H1 (cell line): ENCODE measurements at regions not wholly inside any gene's neighbourhood (a gene's known extent, or its start where the extent isn't known, plus 50 kb on each side); places are given as distances from the start of the nearest gene placed in this dataset.
A peak's percentile ranks its signal among the peaks of the same experiment; 100 is the strongest.

Experiments
- CTCF ChIA-PET: fragments of 300-600 bp; sonication (Branson Sonifier 250); formaldehyde crosslinking; loops from one replicate; lab custom pipeline; 2021; ENCODE audit not compliant: partially characterized antibody; lab: Charles Lee
- POLR2A ChIA-PET: fragments of 300-600 bp; sonication (Branson Sonifier 250); formaldehyde crosslinking; loops from one replicate; lab custom pipeline; 2021; ENCODE audit warnings: inconsistent platforms; ENCODE audit not compliant: partially characterized antibody; lab: Charles Lee
- DNase-seq, 2 experiments: peaks; one replicate each; pipeline versions ENCODE4 v3.0.0 to v3.0.0-alpha.2; 2010 to 2022; ENCODE audit warnings: low spot score in 2 of 2, low read depth in 1 of 2, mixed read lengths in 1 of 2
- FAIRE-seq: peaks from 2 replicates; lab custom pipeline; 2011; peaks lifted over from hg19 to GRCh38; lab: Jason Lieb, UNC
- H2AFZ ChIP-seq: 2 replicates; pipeline ENCODE4 v1.8.1; 2012; ENCODE audit warnings: low read length, inconsistent platforms
- H2AK5ac ChIP-seq: 2 replicates; pipeline ENCODE4 v1.6.1; 2013; ENCODE audit warnings: low read depth, low read length
- H2BK120ac ChIP-seq: replicated peaks from 2 replicates; pipeline ENCODE3; 2013; ENCODE audit warnings: low read depth, low read length, inconsistent platforms
- H2BK12ac ChIP-seq: 2 replicates; pipeline ENCODE4 v1.6.1; 2013; ENCODE audit warnings: low read depth, low read length
- H2BK15ac ChIP-seq: 2 replicates; pipeline ENCODE4 v1.6.1; 2013; ENCODE audit warnings: low read length
- H2BK20ac ChIP-seq: 2 replicates; pipeline ENCODE4 v1.6.1; 2013; ENCODE audit warnings: low read length
- H2BK5ac ChIP-seq: 2 replicates; pipeline ENCODE4 v1.6.1; 2013; ENCODE audit warnings: low read depth, low read length
- H3K14ac ChIP-seq: 2 replicates; pipeline ENCODE4 v1.6.1; 2013; ENCODE audit warnings: inconsistent platforms; ENCODE audit not compliant: insufficient read length
- H3K18ac ChIP-seq: 2 replicates; pipeline ENCODE4 v1.6.1; 2013; ENCODE audit warnings: low read length; ENCODE audit errors: extremely low read depth
- H3K23ac ChIP-seq: 2 replicates; pipeline ENCODE4 v1.6.1; 2013; ENCODE audit warnings: inconsistent platforms; ENCODE audit not compliant: insufficient read length
- H3K23me2 ChIP-seq: 2 replicates; pipeline ENCODE4 v1.6.1; 2013; ENCODE audit warnings: low read depth, low read length
- H3K27ac ChIP-seq: 2 replicates; pipeline ENCODE4 v1.6.1; 2011; ENCODE audit warnings: low read depth, low read length, inconsistent platforms
- H3K27me3 ChIP-seq, 4 experiments: replicated peaks in 1 of 4; 1 replicate in 1 of 4; 2 replicates in 3 of 4; pipeline versions ENCODE4 v1.6.1 to v1.8.1; 2011 to 2013; ENCODE audit warnings: low read length in 3 of 4, mild to moderate bottlenecking in 3 of 4, inconsistent platforms in 2 of 4, mixed read lengths in 2 of 4, moderate library complexity in 1 of 4; ENCODE audit not compliant: control insufficient read depth in 3 of 4, insufficient read depth in 3 of 4; ENCODE audit errors: extremely low read depth in 1 of 4
- H3K36me3 ChIP-seq, 4 experiments: 2 replicates each; pipeline versions ENCODE4 v1.6.1 to v1.8.1; 2011 to 2013; ENCODE audit warnings: mild to moderate bottlenecking in 4 of 4, low read length in 3 of 4, moderate library complexity in 2 of 4, control low read depth in 1 of 4, inconsistent platforms in 1 of 4; ENCODE audit not compliant: insufficient read depth in 4 of 4, control insufficient read depth in 2 of 4
- H3K4ac ChIP-seq: replicated peaks from 2 replicates; pipeline ENCODE3; 2013; ENCODE audit warnings: low read length, low read depth, mixed read lengths, inconsistent platforms; ENCODE audit not compliant: insufficient read length
- H3K4me1 ChIP-seq, 4 experiments: replicated peaks in 1 of 4; 1 replicate in 1 of 4; 2 replicates in 3 of 4; pipeline versions ENCODE4 v1.6.1 to v1.8.1; 2011 to 2013; ENCODE audit warnings: low read length in 3 of 4, inconsistent platforms in 2 of 4, mixed read lengths in 1 of 4; ENCODE audit not compliant: insufficient read depth in 4 of 4, control insufficient read depth in 3 of 4
- H3K4me2 ChIP-seq, 2 experiments: 2 replicates each; pipeline versions ENCODE4 v1.6.1 to v1.8.1; 2011 to 2013; ENCODE audit warnings: low read depth in 2 of 2, low read length in 2 of 2, control low read depth in 1 of 2, inconsistent platforms in 1 of 2, mild to moderate bottlenecking in 1 of 2; ENCODE audit not compliant: insufficient read depth in 1 of 2
- H3K4me3 ChIP-seq, 4 experiments: fragments of 200-600, 300-600 bp in 1 of 4; sonication (generic), shearing (Covaris generic), sonication (Bioruptor Twin) in 1 of 4; 2 replicates each; pipeline versions ENCODE4 v1.5.1 to v1.8.1; 2011 to 2016; ENCODE audit warnings: low read length in 4 of 4, low read depth in 3 of 4, control low read depth in 2 of 4, inconsistent platforms in 2 of 4, mild to moderate bottlenecking in 2 of 4, mixed read lengths in 1 of 4, moderate library complexity in 1 of 4; ENCODE audit not compliant: insufficient read depth in 2 of 4; ENCODE audit errors: extremely low read depth in 1 of 4
- H3K56ac ChIP-seq: replicated peaks from 2 replicates; pipeline ENCODE3; 2013; ENCODE audit warnings: low read depth, mild to moderate bottlenecking, mixed read lengths, low read length, inconsistent platforms; ENCODE audit not compliant: insufficient read length
- H3K79me1 ChIP-seq: 2 replicates; pipeline ENCODE4 v1.6.1; 2013; ENCODE audit warnings: low read depth, low read length, control low read depth
- H3K79me2 ChIP-seq, 2 experiments: 2 replicates each; pipeline versions ENCODE4 v1.6.1 to v1.8.1; 2012 to 2013; ENCODE audit warnings: low read length in 2 of 2, mild to moderate bottlenecking in 2 of 2, inconsistent platforms in 1 of 2; ENCODE audit not compliant: insufficient read depth in 2 of 2, control insufficient read depth in 1 of 2
- H3K9ac ChIP-seq, 4 experiments: replicated peaks in 1 of 4; 1 replicate in 1 of 4; 2 replicates in 3 of 4; pipeline versions ENCODE4 v1.6.1 to v1.8.1; 2011 to 2013; ENCODE audit warnings: low read depth in 3 of 4, low read length in 3 of 4, control low read depth in 2 of 4, mild to moderate bottlenecking in 2 of 4, moderate library complexity in 2 of 4, inconsistent platforms in 1 of 4; ENCODE audit errors: extremely low read depth in 1 of 4
- H3K9me3 ChIP-seq, 2 experiments: 2 replicates each; pipeline versions ENCODE4 v1.6.1 to v1.8.1; 2012 to 2013; ENCODE audit warnings: mild to moderate bottlenecking in 2 of 2, moderate library complexity in 2 of 2, control low read depth in 1 of 2, inconsistent platforms in 1 of 2, low read depth in 1 of 2, low read length in 1 of 2, mixed read lengths in 1 of 2; ENCODE audit not compliant: insufficient read depth in 2 of 2
- H4K20me1 ChIP-seq, 2 experiments: replicated peaks in 1 of 2; 2 replicates each; pipeline versions ENCODE3 to v1.8.1; 2011 to 2013; ENCODE audit warnings: inconsistent platforms in 2 of 2, low read length in 2 of 2, mild to moderate bottlenecking in 1 of 2; ENCODE audit not compliant: insufficient read depth in 2 of 2, control insufficient read depth in 1 of 2
- H4K5ac ChIP-seq: 2 replicates; pipeline ENCODE4 v1.6.1; 2013; ENCODE audit warnings: low read length, low read depth, mixed read lengths, inconsistent platforms; ENCODE audit not compliant: insufficient read length
- H4K8ac ChIP-seq: 2 replicates; pipeline ENCODE4 v1.8.0; 2013; ENCODE audit warnings: mild to moderate bottlenecking, moderate library complexity, low read length, inconsistent platforms; ENCODE audit not compliant: insufficient read depth; ENCODE audit errors: extremely low read depth
- H4K91ac ChIP-seq: replicated peaks from 2 replicates; pipeline ENCODE3; 2013; ENCODE audit warnings: low read length, mixed read lengths, inconsistent platforms; ENCODE audit not compliant: insufficient read length
- ATF3 ChIP-seq: IDR thresholded peaks from 2 replicates; pipeline ENCODE4 v1.6.1; 2011; ENCODE audit warnings: low read depth, mild to moderate bottlenecking, low read length; ENCODE audit not compliant: insufficient read depth
- JUND ChIP-seq: IDR thresholded peaks from 2 replicates; pipeline ENCODE4 v1.6.1; 2011; ENCODE audit warnings: mild to moderate bottlenecking, improper control_type of control experiment, low read length
- KDM1A ChIP-seq: fragments of 200-600, 300-600 bp; sonication (generic); IDR thresholded peaks from 2 replicates; pipeline ENCODE4 v1.7.1; 2016; ENCODE audit warnings: mild to moderate bottlenecking, low read length, borderline replicate concordance
- NRF1 ChIP-seq: IDR thresholded peaks from 2 replicates; pipeline ENCODE4 v1.6.1; 2011; ENCODE audit warnings: mild to moderate bottlenecking, low read depth, low read length, improper control_type of control experiment
- TAF1 ChIP-seq: IDR thresholded peaks from 2 replicates; pipeline ENCODE4 v1.6.1; 2011; ENCODE audit warnings: mild to moderate bottlenecking, low read depth, low read length
- TEAD4 ChIP-seq: IDR thresholded peaks from 2 replicates; pipeline ENCODE4 v1.6.1; 2012; ENCODE audit warnings: low read depth, low read length, inconsistent platforms, mixed read lengths
- WGBS, 2 experiments: shearing (Covaris generic) in 1 of 2; methylation state at CpG; one replicate each; pipeline versions ENCODE4 v1.1.6 to v1.1.7; 2013 to 2015; ENCODE audit warnings: low lambda C conversion rate in 2 of 2, mixed read lengths in 2 of 2, inconsistent platforms in 1 of 2, low coverage in 1 of 2, missing lambda C conversion rate in 1 of 2; ENCODE audit not compliant: insufficient replicate concordance in 2 of 2, insufficient coverage in 1 of 2, insufficient read length in 1 of 2; ENCODE audit errors: extremely low coverage in 1 of 2, missing lambda C conversion rate in 1 of 2; 5-methylcytosine and 5-hydroxymethylcytosine counted together

DNA sequence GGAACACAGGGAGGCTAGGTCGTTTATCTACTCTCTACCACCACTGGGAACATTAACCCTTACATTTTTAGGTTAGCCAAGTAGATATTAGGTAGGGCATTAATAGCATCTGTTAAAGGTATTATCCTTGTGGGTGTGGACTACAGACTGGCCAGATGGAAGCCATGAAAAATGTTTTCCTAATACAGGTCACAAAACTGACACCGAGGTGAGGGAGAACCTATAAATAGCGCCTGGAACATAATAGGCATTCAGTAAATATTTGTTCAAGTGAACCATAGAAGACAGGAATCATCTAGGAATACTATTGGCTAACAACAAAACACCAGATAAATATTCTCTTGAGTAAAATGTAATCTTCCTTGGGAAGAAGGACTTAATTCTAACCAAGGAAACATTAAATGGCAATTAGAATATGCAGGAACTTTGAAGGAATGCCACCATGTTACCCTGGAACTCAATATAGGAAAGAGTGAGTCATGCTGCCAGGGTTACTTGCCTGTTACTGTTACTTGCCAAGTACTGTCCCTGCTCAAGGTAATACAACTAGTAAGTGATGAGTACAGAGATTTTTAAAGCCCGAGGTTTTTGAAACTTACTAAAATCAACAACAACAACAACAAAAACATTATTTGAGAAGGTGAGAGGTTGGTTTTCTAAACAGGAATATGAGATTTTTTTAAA lies 79.0 kb downstream of the SOX3 start:
- Histone ChIP-seq H2BK20ac (no peak overlapping the region), H3K36me3 (no peaks in the 10 kb centered on the region), H3K9ac (no peak overlapping the region), H4K8ac (no peak overlapping the region), H3K56ac (no peak overlapping the region), H2BK120ac (no peak overlapping the region), H3K18ac (no peak overlapping the region), H3K27ac (no peak overlapping the region), H3K79me2 (no peaks in the 10 kb centered on the region), H4K91ac (no peak overlapping the region), H4K20me1 (no peaks in the 10 kb centered on the region), H3K4me2 (no peak overlapping the region), H3K27me3 (no peaks in the 10 kb centered on the region), H3K14ac (no peak overlapping the region), H4K5ac (no peak overlapping the region), H3K4ac (no peak overlapping the region), H3K4me1 (no peaks in the 10 kb centered on the region), H2AK5ac (no peak overlapping the region), H2AFZ (no peak overlapping the region), H3K23me2 (no peaks in the 10 kb centered on the region), H3K9me3 (no peaks in the 10 kb centered on the region), H2BK12ac (no peak overlapping the region), H2BK5ac (no peak overlapping the region), H3K4me3 (no peak overlapping the region), H2BK15ac (no peak overlapping the region), H3K23ac (no peak overlapping the region), H3K79me1 (no peaks in the 10 kb centered on the region)
- POLR2A ChIA-PET, result no interaction called here
- DNase-seq (no peak), FAIRE-seq (no peak)
- TF ChIP-seq KDM1A (no peak), TAF1 (no peak), TEAD4 (no peak), NRF1 (no peak), ATF3 (no peak), JUND (peak; percentile 71)
- 85% methylated on average over 4 of the region's 4 CpGs; no CpG with 5 or more reads in 1 of the 2 experiments for WGBS, 2 experiments
- CTCF ChIA-PET, result no interaction called here
